GM12878 (cell line): ENCODE measurements at regions not wholly inside any gene's neighbourhood (a gene's known extent, or its start where the extent isn't known, plus 50 kb on each side); places are given as distances from the start of the nearest gene placed in this dataset.

Source experiments
- ATAC-seq: fragments of 200-7000 bp; cut with Tn5 transposase; 3 replicates; pipeline ENCODE4 v1.9.1; 2020; ENCODE audit warnings: mild to moderate bottlenecking, moderate library complexity
- BruUV-seq: library from RNA; stranded (reverse); fragments of 400-500 nt; replicated peaks from 2 replicates; lab custom pipeline; 2021; lab: Mats Ljungman, UMichigan
- CTCF ChIA-PET: fragments of 300-600 bp; sonication (Branson Sonifier 250); formaldehyde crosslinking; extraction: SDS; loops from one replicate; lab custom pipeline; 2021; ENCODE audit warnings: inconsistent platforms; lab: Yijun Ruan, JAX
- POLR2A ChIA-PET: fragments of 350-600 bp; formaldehyde crosslinking; extraction: SDS; loops from one replicate; lab custom pipeline; 2021; ENCODE audit warnings: inconsistent platforms; lab: Charles Lee
- RAD21 ChIA-PET: fragments of 300-600 bp; sonication (Branson Sonifier 250); formaldehyde crosslinking; loops from one replicate; lab custom pipeline; 2023; ENCODE audit warnings: antibody characterized with exemption; ENCODE audit not compliant: unreplicated experiment; lab: Charles Lee
- SMC1A ChIA-PET: fragments of 300-600 bp; sonication (Branson Sonifier 250); formaldehyde crosslinking; loops from one replicate; lab custom pipeline; 2023; ENCODE audit not compliant: unreplicated experiment, uncharacterized antibody; lab: Charles Lee
- DNase-seq: peaks from one replicate; pipeline ENCODE4 v3.0.0-alpha.2; 2011; ENCODE audit warnings: low read depth, low spot score
- FAIRE-seq: peaks from 3 replicates; lab custom pipeline; 2011; peaks lifted over from hg19 to GRCh38; lab: Jason Lieb, UNC
- H2AFZ ChIP-seq: 2 replicates; pipeline ENCODE4 v1.6.0; 2011; ENCODE audit warnings: low read depth, low read length, control low read depth; ENCODE audit not compliant: control insufficient read depth
- H3K27ac ChIP-seq: 2 replicates; pipeline ENCODE4 v1.5.1; 2011; ENCODE audit warnings: control low read depth; ENCODE audit not compliant: control insufficient read depth, insufficient read depth
- H3K27me3 ChIP-seq, 2 experiments: replicated peaks in 1 of 2; 2 replicates each; pipeline versions ENCODE4 v1.6.0 to v1.6.1; 2011; ENCODE audit warnings: low read length in 1 of 2; ENCODE audit not compliant: control insufficient read depth in 2 of 2, insufficient read depth in 2 of 2
- H3K36me3 ChIP-seq, 2 experiments: 2 replicates each; pipeline ENCODE4 v1.5.1; 2011; ENCODE audit warnings: low read length in 1 of 2; ENCODE audit not compliant: control insufficient read depth in 2 of 2, insufficient read depth in 2 of 2
- H3K4me1 ChIP-seq: 2 replicates; pipeline ENCODE4 v1.6.1; 2011; ENCODE audit warnings: mild to moderate bottlenecking, low read length, moderate library complexity, mixed read lengths; ENCODE audit not compliant: control insufficient read depth, insufficient read depth
- H3K4me2 ChIP-seq: 2 replicates; pipeline ENCODE4 v1.6.0; 2011; ENCODE audit warnings: control low read depth; ENCODE audit not compliant: control insufficient read depth, insufficient read depth
- H3K4me3 ChIP-seq: fragments of 200-600 bp; sonication (generic); 2 replicates; pipeline ENCODE4 v1.5.1; 2016
- H3K79me2 ChIP-seq: 2 replicates; pipeline ENCODE4 v1.6.0; 2011; ENCODE audit warnings: low read length; ENCODE audit not compliant: control insufficient read depth, insufficient read depth
- H3K9ac ChIP-seq: 2 replicates; pipeline ENCODE4 v1.8.0; 2011; ENCODE audit warnings: low read length, control low read depth, mixed read lengths; ENCODE audit not compliant: control insufficient read depth, insufficient read depth
- H3K9me3 ChIP-seq: replicated peaks from 3 replicates; pipeline ENCODE4 v1.5.1; 2011; ENCODE audit warnings: mild to moderate bottlenecking, low read length; ENCODE audit not compliant: control insufficient read depth, insufficient read depth
- H4K20me1 ChIP-seq: 2 replicates; pipeline ENCODE4 v1.6.0; 2011; ENCODE audit not compliant: control insufficient read depth, insufficient read depth
- BMI1 ChIP-seq: fragments of 450-650 bp; IDR thresholded peaks from 2 replicates; pipeline ENCODE4 v1.6.1; 2016; ENCODE audit warnings: mild to moderate bottlenecking, moderate library complexity, borderline replicate concordance
- KDM1A ChIP-seq: fragments of 200-600 bp; sonication (generic); IDR thresholded peaks from 2 replicates; pipeline ENCODE4 v1.6.1; 2016; ENCODE audit warnings: borderline replicate concordance
- NR2F1 ChIP-seq: fragments of 450-650 bp; conservative IDR thresholded peaks from 2 replicates; pipeline ENCODE4 v1.6.1; 2017; ENCODE audit warnings: mild to moderate bottlenecking
- POLR2A ChIP-seq: IDR thresholded peaks from 2 replicates; pipeline ENCODE4 v1.6.1; 2011; ENCODE audit warnings: low read depth, mild to moderate bottlenecking, low read length
- SMAD1 ChIP-seq: fragments of 450-650 bp; IDR thresholded peaks from 2 replicates; pipeline ENCODE4 v1.6.1; 2018; ENCODE audit warnings: mild to moderate bottlenecking, low read depth; ENCODE audit not compliant: partially characterized antibody
- ZNF274 ChIP-seq: IDR thresholded peaks from one replicate; pipeline ENCODE4 v1.8.0; 2011; ENCODE audit not compliant: insufficient read length, insufficient read depth
- WGBS: methylation state at CpG from one replicate; pipeline ENCODE4 v1.1.6; 2016; ENCODE audit warnings: low lambda C conversion rate; ENCODE audit not compliant: insufficient replicate concordance, insufficient coverage; ENCODE audit errors: missing lambda C conversion rate; 5-methylcytosine and 5-hydroxymethylcytosine counted together
- in situ Hi-C: fragments of 300-500 bp; cut with MboI; formaldehyde crosslinking; loops from 9 replicates; pipeline ENCODE4 v1.14.3; 2018; ENCODE audit warnings: mixed read lengths
- intact Hi-C: fragments of 100-400 bp; cut with micrococcal nuclease; formaldehyde crosslinking; loops from one replicate; pipeline ENCODE4 v1.14.2; 2022; ENCODE audit not compliant: unreplicated experiment
- TF ChIP-seq, protein P1 (sequence below): fragments of 450-650 bp; formaldehyde crosslinking; IDR thresholded peaks from 2 replicates; pipeline ENCODE4 v1.4.0; 2022; ENCODE audit warnings: mild to moderate bottlenecking, moderate library complexity

DNA sequence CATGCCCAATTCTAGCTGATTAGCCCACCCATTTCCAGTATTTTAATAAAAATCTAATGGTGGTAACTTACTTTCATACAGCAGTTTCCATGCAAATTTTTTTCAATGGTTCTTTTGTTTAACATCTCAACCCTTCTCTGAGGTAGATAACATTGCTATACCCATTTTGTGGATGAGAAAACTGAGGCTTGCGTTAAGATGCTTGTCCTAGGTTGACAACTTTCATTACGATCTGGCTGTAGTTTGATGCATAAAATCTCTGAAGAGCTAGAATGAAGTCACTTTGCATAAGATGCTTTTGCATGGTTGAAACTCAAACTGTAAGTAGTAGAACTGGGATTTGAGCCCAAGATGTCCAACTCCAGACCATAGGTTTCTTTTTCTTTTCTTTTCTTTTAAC is 309.5 kb upstream of the PODXL start:
- BruUV-seq = no TSS peak
- DNase-seq (no peak), ATAC-seq (no peak)
- Histone ChIP-seq H3K36me3 (no peaks in the 10 kb centered on the region), H3K4me2 (no peak overlapping the region), H3K9me3 (no peaks in the 10 kb centered on the region), H3K4me1 (no peaks in the 10 kb centered on the region), H3K4me3 (no peak overlapping the region)
- ChIA-PET CTCF (no interaction called here), SMC1A (no interaction called here), RAD21 (no interaction called here), POLR2A (no interaction called here)
- intact Hi-C loops (no loop called here), in situ Hi-C loops (no loop called here)
- no peak for TF ChIP-seq POLR2A
- no peak for TF ChIP-seq ZNF274
- TF ChIP-seq BMI1 = no peak
- TF ChIP-seq KDM1A = no peak
- TF ChIP-seq, protein P1, sequence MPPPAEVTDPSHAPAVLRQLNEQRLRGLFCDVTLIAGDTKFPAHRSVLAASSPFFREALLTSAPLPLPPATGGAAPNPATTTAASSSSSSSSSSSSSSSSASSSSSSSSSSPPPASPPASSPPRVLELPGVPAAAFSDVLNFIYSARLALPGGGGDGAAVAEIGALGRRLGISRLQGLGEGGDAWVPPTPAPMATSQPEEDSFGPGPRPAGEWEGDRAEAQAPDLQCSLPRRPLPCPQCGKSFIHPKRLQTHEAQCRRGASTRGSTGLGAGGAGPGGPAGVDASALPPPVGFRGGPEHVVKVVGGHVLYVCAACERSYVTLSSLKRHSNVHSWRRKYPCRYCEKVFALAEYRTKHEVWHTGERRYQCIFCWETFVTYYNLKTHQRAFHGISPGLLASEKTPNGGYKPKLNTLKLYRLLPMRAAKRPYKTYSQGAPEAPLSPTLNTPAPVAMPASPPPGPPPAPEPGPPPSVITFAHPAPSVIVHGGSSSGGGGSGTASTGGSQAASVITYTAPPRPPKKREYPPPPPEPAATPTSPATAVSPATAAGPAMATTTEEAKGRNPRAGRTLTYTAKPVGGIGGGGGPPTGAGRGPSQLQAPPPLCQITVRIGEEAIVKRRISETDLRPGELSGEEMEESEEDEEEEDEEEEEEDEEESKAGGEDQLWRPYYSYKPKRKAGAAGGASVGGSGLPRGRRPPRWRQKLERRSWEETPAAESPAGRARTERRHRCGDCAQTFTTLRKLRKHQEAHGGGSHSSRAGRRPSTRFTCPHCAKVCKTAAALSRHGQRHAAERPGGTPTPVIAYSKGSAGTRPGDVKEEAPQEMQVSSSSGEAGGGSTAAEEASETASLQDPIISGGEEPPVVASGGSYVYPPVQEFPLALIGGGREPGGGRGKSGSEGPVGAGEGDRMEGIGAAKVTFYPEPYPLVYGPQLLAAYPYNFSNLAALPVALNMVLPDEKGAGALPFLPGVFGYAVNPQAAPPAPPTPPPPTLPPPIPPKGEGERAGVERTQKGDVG = no peak
- TF ChIP-seq NR2F1 = no peak
- TF ChIP-seq SMAD1 = no peak
- TF ChIP-seq, all 136 proteins: peak for 0
- Histone ChIP-seq H3K9ac (no peak overlapping the region), H4K20me1 (no peaks in the 10 kb centered on the region), H3K27me3 (no peaks in the 10 kb centered on the region; a peak in 1 of 4 replicates), H3K27ac (no peak overlapping the region), H2AFZ (no peak overlapping the region), H3K79me2 (no peaks in the 10 kb centered on the region)
- no peak for FAIRE-seq
- 26% methylated on average over 2 of the region's 2 CpGs for WGBS
